ENCODE measurements at regions not wholly inside any gene's neighbourhood (a gene's known extent, or its start where the extent isn't known, plus 50 kb on each side); places are given as distances from the start of the nearest gene placed in this dataset.

DNA sequence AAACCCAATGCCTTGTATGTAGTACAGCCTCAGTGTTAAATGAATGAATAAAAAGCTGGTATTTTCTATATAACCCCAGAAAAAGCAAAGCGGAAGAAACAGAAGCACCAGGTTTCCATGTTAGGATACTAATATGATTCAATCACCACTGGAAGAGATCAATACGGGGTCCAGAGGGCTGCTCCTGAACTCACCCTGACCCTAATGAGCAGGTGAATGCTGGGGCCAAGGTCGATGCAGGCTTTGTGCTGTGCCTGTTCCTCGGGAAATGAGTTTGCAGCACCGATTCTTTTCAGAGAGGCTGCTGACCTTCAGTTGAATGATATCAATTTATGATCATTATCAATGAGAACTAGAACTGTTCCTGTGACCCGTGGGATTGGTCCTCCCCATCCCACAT, 228.5 kb downstream of the CDCA7 start:
- TF ChIP-seq, protein P1, sequence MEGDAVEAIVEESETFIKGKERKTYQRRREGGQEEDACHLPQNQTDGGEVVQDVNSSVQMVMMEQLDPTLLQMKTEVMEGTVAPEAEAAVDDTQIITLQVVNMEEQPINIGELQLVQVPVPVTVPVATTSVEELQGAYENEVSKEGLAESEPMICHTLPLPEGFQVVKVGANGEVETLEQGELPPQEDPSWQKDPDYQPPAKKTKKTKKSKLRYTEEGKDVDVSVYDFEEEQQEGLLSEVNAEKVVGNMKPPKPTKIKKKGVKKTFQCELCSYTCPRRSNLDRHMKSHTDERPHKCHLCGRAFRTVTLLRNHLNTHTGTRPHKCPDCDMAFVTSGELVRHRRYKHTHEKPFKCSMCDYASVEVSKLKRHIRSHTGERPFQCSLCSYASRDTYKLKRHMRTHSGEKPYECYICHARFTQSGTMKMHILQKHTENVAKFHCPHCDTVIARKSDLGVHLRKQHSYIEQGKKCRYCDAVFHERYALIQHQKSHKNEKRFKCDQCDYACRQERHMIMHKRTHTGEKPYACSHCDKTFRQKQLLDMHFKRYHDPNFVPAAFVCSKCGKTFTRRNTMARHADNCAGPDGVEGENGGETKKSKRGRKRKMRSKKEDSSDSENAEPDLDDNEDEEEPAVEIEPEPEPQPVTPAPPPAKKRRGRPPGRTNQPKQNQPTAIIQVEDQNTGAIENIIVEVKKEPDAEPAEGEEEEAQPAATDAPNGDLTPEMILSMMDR (IDR thresholded peaks at IDR 0.05 in 4 of 5, conservative IDR thresholded peaks at IDR 0.05 in 1 of 5), result no peak
- no peak for TF ChIP-seq POLR2A (IDR thresholded peaks at IDR 0.05)
